AG04449 (cell line): ENCODE measurements at regions not wholly inside any gene's neighbourhood (a gene's known extent, or its start where the extent isn't known, plus 50 kb on each side); places are given as distances from the start of the nearest gene placed in this dataset.

Experiments
- CTCF ChIA-PET: fragments of 350-600 bp; formaldehyde crosslinking; extraction: SDS; loops from one replicate; lab custom pipeline; 2021; ENCODE audit warnings: antibody characterized with exemption; lab: Yijun Ruan, JAX
- POLR2A ChIA-PET: fragments of 400-600, 350-600 bp; formaldehyde crosslinking; extraction: SDS; loops from one replicate; lab custom pipeline; 2020; ENCODE audit warnings: antibody characterized with exemption, inconsistent platforms; lab: Yijun Ruan, JAX
- DNase-seq: peaks from one replicate; pipeline ENCODE4 v3.0.0-alpha.2; 2010; ENCODE audit warnings: low read depth, low spot score
- H3K4me3 ChIP-seq: 2 replicates; pipeline ENCODE4 v1.5.1; 2011; ENCODE audit warnings: low read depth, mild to moderate bottlenecking, control low read depth, low read length
- TF ChIP-seq, protein P1 (sequence below): IDR thresholded peaks from one replicate; pipeline ENCODE4 v1.5.1; 2011; ENCODE audit warnings: mild to moderate bottlenecking, moderate library complexity, low read length, control low read depth, inconsistent platforms; ENCODE audit not compliant: insufficient read depth; ENCODE audit errors: missing control alignments

DNA sequence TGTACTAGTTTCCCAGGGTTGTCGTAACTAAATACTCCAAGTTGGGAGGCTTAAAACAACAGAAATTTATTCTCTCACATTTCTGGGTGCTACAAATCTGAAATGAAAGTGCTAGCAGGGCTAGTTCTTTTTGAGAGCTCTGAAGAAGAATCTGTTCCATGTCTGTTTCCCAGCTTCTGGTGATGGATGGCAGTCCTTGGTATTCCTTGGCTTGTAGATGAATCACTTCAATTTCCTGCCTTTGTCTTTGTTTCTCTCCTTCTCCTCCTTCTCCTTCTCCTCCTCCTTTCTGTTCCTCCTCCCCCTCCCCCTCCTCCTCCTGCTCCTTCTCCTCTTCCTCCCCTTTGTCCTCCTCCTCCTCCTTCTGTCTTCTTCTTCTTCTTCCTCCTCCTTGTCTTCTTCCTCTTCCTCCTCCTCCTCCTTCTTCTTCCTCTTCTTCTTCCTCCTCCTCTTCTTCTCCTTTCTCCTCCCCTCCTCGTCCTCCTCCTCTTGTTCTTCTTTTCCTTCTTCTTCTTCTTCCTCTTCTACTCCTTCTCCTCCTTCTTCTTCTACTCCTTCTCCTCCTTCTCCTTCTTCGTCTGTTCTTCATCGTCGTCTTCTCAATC lies 104.7 kb upstream of the ANKRD55 start:
- ChIA-PET POLR2A (no interaction called here), CTCF (no interaction called here)
- DNase-seq, result no peak
- TF ChIP-seq, protein P1, sequence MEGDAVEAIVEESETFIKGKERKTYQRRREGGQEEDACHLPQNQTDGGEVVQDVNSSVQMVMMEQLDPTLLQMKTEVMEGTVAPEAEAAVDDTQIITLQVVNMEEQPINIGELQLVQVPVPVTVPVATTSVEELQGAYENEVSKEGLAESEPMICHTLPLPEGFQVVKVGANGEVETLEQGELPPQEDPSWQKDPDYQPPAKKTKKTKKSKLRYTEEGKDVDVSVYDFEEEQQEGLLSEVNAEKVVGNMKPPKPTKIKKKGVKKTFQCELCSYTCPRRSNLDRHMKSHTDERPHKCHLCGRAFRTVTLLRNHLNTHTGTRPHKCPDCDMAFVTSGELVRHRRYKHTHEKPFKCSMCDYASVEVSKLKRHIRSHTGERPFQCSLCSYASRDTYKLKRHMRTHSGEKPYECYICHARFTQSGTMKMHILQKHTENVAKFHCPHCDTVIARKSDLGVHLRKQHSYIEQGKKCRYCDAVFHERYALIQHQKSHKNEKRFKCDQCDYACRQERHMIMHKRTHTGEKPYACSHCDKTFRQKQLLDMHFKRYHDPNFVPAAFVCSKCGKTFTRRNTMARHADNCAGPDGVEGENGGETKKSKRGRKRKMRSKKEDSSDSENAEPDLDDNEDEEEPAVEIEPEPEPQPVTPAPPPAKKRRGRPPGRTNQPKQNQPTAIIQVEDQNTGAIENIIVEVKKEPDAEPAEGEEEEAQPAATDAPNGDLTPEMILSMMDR, result no peak
- no peak overlapping the region for H3K4me3 ChIP-seq

DNA sequence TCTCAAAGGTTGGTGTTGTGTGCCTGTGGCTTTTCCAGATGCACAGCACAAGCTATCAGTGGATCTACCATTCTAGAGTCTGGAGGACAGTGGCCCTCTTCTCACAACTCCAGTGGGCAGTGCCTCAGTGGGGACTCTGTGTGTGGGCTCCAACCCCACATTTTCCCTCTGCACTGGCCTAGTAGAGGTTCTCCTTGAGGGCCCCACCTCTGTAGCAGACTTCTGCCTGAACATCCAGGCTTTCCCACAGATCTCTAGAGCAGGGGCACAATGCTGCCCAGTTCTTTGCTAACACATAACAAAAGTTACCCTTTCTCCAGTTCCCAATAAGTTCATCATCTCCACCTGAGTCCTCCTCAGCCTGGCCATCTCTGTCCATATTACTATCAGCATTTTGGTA lies 102.1 kb upstream of the ANKRD55 start:
- DNase-seq, result no peak
- no peak overlapping the region for H3K4me3 ChIP-seq
- POLR2A ChIA-PET, result no interaction called here
- CTCF ChIA-PET, result no interaction called here
- TF ChIP-seq, protein P1, result no peak

DNA sequence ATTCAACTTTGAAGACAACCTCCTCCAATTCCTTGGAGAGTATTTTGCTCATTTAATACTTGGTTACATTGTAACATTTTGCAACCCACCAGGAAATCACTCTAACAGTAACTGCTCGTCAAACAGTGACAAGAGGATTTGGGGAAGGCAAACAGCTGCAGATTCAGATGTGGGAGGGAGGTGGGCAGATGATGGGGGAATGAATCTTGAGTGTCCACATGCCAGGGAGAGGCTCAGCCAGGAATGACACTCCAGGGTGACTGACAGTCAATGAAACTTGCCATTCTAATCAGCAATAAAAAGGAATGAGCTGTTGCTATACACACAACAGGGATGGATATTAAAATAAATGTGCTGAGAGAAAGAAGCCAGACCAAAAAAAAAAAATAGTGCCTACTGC lies 97.7 kb upstream of the ANKRD55 start:
- CTCF ChIA-PET, result no interaction called here
- no peak overlapping the region for H3K4me3 ChIP-seq
- TF ChIP-seq, protein P1, result no peak
- DNase-seq, result no peak
- POLR2A ChIA-PET, result no interaction called here

DNA sequence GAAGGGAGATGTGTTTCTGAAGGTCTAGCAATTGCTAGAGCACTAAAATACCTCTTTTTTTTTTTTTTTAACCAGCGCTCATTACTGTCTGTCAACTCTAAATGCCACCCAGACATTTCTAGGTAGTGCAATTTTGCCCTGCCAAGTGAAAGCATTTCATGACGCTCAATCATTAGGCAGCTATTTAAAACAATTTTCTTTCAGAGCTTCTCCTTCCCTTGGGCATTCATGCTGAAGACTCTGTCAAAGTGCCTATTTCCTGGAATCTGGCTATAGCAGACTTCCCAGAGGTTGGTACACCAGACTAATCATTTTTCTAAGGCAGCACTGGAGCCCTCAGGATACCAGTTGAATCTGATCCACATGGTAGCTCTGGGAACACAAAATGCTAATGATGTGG lies 97.0 kb upstream of the ANKRD55 start:
- ChIA-PET CTCF (interaction anchor here (1.2 kb wide), 1 partner anchor 508 kb away, joined by 4 read pairs; no protein-coding TSS in a partner anchor), POLR2A (no interaction called here)
- TF ChIP-seq, protein P1, result no peak
- no peak overlapping the region for H3K4me3 ChIP-seq
- DNase-seq, result no peak

DNA sequence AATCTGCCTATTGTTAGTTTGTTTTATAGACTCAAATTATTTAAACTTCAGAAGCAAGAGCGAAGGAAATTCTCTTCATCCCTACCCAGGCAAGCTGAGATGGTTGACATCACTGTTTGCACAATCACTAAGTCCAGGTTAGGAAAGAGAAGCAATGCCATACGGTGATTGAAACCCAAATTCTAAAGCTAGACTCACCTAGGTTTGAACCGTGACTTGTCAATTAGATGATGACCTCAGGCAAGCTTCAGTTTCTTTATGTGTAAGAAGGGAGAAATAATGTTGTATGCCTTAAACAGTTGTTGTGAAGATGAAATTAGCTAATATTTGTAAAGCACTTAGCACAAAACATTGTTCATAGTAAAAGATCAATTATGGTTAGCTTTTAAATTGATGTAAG lies 96.5 kb upstream of the ANKRD55 start:
- TF ChIP-seq, protein P1, result no peak
- no peak overlapping the region for H3K4me3 ChIP-seq
- CTCF ChIA-PET, result interaction anchor here (1.2 kb wide), 1 partner anchor 508 kb away, joined by 4 read pairs; no protein-coding TSS in a partner anchor
- POLR2A ChIA-PET, result no interaction called here
- DNase-seq, result no peak

DNA sequence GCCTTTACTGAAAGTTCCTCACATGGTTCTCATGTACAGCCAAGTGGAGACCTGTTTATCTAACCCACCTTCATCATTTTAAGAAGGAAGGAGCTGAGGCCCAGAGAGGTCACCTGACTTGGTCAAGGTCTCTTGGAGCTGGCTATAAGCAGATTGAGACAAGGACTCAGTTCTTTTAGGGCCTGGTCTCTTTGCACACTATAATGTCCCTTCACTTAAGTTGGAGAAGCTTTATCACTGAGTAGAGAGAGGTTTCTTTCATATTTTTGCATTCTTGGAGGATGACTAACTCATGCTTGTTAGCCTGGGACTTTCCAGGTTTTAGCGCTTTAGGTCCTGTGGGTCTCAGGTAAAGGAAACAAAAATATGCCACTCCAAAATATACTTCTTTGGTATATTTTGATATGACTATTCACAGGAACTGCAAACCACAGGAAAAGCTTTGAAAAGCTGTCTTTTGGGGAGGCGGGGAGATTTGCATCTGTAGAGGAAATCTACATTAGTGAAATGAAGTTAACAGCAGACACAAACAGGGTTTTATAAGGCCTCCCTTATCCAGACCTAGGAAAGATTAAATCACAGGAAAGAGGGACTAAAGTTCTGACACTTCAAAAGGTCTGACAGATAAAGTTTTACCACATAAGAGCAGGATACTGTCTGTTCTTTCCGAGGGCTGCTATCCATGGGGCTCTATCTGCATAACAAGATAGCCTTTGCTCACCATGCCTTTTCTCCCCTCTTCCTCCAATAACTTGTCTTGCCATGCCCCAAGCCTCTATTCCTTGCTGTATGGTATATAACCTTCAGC lies 95.8 kb upstream of the ANKRD55 start:
- DNase-seq, result no peak
- ChIA-PET POLR2A (no interaction called here), CTCF (interaction anchor here (1.2 to 1.3 kb wide), 2 partner anchors 58 to 509 kb away, joined by 4 read pairs; no protein-coding TSS in a partner anchor)
- H3K4me3 ChIP-seq, result no peak overlapping the region
- TF ChIP-seq, protein P1, result no peak
